ENCODE measurements at regions not wholly inside any gene's neighbourhood (a gene's known extent, or its start where the extent isn't known, plus 50 kb on each side); places are given as distances from the start of the nearest gene placed in this dataset.

DNA sequence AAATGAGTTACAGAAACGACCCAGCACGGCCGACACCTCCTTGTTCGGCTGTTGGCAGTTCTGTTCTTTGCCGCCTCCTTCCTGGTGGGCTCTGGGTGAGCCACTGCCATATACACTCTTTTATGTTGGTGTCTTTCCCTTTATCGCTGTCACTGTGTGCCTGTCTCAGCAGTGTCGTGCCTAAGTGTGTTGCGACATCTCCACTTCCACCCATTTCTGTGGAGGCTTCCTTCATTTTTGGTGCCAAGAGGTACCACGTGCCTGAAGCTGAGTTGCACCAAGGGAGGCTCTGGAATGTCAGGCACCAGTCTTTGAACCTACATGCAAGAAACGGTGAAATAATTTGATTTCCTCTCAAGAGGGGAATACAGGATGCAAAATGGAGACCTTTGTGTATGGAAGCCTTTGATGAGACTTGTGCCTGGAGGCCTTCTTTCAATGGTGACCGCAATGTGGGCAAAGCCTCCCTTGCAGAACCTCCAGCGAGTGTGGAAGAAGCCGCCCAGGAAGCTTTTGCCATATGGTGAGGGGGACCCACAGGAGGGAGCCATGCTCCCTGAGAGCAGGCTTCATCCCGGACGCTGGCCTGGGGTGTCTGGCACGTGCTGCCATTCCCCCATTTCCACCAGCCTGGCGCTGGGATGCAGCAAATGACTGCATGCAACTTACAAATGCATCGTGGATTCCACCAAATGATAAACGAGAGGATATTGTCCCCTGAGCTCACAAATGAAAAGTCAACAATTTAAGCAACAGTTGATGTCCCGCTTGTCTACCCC, 136.2 kb downstream of the TEX29 start:
- no peak for DNase-seq

DNA sequence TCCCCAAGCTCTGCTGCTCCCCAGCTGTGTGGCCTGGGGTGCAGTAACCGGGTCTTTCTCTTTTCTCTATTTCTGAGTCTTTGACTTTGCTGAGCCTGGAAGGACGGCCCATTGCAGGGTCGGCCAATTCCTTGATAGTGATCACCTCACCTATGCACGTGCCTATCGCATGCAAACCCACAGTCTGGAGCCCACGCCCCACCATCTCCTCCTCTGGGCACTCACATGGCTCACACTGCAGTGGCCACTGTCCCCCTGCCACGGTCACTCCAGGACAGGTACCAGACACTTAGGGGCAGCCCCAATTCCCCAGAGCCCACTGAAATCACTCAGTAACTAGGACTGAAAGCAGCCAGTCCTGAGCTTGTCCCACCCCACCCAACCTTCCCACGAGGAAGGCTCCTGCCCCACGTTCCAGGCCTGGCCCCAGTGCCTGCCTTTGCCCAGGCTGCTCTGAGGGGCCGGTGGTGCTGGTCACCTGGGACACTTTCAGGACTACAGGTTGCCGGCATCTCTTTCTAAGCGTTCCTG, 137.6 kb downstream of the TEX29 start:
- DNase-seq, result no peak

DNA sequence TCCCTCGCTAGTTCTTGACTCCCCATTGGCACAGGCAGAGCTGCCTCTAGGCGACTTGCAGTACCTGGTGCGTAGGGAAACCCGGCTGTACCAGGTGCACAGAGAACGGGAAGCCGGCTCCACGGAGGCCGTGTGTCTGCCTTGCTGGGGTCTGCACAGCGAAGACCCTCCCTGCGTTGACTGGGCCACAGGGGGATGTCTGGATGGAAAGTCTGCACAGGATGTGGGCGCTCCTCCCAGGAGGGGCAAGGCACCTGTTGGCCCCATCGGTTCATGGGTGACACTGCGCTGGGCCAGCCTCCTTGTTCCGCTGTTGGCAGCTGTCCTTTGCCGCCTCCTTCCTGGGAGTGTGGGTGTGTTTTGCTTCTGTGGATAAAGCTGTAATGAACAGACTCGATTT, 138.3 kb downstream of the TEX29 start:
- no peak for DNase-seq

DNA sequence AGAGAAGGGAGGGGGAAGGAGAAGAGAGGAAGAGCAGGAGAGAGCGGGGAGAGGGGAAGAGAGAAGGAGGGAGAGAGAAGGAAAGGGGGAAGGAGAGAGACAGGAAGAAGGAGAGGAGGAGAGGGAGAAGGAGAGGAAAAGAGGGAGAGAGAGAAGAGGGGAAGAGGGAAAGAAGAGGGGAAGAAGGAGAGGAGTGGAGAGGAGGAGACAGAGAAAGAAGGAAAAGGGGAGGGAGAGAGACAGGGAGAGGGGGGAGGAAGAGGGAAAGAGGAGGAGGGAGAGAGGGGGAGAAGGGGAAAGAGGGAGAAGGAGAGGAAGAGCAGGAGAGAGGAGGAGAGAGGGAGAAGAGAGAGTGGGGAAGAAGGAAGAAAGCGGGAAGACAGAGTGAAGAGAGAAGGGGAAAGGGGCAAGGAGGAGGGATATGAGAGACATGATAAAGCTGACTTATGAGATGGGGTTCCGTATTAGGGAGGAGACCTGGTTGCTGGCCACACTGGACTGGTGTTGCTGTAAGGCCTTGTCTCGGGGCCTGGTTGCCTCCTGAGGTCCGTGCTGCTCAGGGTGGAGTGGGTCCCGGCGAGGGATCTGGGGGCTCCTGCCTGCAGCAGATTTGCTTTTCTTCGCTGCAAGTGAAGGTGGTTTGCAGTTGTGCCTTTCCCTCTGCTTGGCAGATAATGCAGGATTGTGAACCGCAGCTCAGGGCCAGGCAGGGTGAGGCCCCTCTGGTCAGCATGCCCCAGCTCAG, 139.5 kb downstream of the TEX29 start:
- DNase-seq, result no peak

DNA sequence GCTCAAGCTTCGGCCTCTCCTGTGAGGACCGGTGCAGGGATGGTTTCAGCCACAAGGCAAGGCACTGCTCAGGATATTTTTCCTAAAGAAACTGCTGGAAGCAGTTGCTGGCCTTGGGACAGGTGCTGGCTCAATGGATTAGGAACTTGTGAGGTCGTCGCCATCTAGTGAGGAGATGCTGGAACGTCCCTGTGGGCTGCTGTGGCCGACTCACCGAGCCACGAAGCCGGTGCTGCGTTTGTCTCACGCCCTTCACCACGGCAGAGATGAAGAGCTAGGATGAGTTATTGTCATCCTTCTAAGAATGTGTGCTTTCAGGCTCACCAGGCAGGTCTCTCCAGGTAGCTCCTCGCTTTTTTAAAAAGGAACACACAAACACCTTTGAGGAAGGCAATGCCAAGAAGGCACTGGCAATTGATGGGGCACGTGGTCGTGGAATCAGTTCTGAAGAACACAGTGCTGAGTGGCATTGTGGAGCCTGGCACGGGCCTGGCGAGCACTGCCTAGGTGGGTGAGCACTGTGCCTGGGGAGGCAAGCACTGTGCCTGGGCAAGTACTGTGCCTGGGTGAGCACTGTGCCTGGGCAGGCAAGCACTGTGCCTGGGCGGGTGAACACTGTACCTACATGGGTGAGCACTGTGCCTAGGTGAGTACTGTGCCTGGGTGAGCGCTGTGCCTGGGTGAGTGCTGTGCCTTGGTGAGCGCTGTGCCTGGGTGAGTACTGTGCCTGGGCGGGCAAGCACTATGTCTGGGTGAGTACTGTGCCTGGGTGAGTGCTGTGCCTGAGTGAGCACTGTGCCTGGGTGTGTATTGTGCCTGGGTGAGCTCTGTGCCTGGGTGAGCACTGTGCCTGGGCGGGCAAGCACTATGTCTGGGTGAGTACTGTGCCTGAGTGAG, 140.4 kb downstream of the TEX29 start:
- DNase-seq, result peak in 2 of 4 experiments; percentile 4 to 6

DNA sequence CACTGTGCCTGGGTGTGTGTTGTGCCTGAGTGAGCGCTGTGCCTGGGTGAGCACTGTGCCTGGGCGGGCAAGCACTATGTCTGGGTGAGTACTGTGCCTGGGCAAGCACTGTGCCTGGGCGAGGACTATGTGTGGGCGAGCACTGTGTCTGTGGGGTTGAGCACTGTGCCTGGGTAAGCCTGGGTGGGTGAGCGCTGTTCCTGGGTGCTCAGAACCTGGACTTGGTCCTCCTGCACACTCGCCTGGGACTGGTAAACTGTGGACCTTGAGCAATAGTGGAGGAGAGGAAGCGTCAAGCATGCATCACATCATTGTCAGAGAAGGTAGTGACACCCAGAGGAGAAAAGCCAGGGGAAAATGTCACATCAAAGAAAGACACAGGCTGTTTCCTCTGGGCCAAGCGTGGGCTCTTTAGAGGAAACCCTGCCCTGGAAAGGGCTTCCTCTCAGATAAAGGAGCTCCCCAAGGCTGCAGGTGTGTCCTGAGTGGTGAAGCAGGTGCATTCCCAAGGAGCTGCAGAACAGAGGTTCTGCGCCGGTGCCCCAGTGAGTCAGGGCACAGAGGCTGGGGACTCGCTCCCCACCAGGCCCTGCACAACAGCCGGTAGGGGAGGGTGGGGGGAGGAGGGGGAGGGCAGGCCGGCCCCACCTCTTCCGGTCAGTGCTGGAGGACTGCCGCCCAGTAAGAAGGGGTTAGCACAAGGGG, 141.2 kb downstream of the TEX29 start:
- no peak for DNase-seq

DNA sequence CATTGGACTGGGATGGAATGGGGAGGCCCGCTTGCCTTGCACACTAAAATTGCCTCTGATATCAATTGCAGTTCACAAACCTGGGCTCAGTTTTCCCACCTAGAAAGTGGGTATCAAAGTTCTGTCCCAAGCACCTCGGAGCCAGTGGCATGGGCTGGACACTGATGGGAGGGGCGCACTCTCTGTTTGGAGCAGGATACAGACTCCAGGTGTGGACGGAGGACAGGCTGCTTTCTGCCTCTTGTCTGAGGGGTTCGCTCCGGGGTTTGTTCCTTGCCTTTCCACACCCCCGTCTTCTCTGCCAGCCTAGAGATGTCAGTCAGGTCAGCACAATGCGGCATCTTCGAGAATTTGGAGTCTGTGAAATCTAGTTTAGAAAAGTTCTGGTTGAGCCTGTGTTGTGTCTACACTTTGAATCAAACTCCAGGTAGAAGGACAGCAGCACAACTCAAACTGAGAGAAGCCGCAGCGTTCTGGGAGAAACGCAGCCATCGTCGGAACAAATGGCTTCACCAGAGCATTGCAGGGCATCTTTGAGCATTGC, 141.9 kb downstream of the TEX29 start:
- DNase-seq, result no peak

DNA sequence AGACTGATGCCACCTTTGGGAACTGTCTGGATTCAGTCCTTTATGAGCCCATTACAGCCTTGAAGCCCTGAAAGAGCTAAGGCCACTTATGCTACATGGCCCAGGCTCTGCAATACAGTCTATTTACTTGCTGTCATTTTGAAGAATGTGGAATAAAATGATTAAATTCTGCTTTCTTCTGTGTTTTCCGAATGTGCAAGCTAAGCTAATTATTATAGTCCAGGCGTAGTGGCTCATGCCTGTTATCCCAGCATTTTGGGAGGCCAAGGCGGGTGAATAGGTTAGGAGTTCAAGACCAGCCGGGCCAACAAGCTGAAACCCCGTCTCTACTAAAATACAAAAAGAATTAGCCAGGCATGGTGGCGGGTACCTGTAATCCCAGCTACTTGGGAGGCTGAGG, 142.5 kb downstream of the TEX29 start:
- no peak for DNase-seq

DNA sequence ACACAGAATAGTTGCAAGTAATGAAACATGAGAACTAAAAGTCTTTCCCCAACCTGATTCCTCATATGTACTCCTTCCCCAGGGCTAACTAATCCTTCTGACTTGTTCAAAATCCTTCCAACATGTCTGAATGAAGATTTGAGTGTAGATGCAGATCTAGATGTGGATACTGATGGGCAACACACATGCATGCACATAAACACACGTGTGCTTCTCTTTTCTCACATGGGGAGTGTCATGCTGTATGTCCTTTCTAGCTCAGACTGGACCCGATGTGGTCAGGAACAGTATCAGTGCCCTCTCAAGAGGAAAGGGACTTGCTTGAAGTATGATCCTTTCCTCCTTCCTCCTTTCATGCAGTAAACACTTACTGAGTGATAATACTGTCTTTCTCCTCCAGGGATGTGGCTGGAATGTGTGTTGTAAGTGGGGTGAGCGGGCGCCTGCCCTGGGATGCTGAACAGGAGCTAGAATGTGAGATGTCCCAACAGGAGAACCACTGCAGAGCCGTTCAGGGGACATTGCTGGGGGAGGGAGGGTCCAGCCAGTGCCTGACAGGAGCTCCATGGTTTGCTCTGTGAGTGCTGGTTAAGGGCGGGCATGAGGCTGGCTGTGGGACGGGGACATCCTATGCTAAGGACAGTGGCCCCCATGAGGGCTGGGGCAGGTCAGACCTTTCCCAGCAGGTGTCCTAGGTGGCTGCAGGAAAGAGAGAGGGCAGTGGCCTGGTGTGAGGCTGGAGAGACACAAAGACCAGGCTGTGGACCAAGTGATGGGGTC, 146.9 kb downstream of the TEX29 start:
- DNase-seq, result no peak

DNA sequence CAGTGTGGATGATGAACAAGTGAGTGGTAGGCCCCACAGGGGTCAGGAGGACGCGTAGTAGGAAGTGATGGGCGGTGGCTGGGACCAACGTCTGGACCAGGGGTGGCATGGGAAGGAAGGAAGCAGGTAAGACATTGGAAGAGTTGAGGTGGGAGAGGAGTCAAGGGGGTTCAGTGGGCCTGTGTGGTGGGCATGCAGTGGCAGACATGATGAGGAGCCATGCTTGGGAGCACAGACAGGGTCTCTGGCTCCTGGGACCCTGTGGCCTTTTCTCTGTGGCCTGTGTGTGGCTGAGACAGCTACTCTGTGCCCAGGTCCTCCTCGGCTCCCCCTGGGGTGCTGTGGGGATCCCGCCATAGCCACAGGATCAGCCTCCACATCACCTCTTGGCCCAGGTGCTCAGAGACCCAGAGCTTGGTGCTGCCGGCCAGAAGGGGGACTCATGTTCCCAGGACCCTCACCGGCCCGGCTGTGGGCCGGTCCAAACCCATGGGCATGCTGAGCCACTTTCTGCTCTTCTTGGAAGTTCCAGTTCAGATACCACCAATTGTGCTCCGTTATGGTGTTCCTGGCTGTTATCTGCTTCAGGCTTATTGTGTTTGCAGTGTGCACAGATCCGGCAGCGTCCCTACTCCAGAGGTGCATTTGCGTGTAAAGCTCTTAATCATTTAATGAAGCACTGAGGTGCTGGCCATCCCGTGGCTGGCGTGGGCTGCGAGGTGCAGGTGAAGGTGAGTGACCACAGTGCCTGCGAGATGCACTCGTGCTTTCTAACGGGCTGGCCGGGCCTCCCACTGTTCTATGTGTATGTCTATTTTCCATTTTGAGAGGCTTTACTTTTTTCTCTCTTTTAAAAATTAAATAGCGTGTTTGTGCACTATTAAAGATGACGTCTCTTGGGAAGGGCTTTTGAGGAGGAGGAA, 147.9 kb downstream of the TEX29 start:
- DNase-seq, result no peak

DNA sequence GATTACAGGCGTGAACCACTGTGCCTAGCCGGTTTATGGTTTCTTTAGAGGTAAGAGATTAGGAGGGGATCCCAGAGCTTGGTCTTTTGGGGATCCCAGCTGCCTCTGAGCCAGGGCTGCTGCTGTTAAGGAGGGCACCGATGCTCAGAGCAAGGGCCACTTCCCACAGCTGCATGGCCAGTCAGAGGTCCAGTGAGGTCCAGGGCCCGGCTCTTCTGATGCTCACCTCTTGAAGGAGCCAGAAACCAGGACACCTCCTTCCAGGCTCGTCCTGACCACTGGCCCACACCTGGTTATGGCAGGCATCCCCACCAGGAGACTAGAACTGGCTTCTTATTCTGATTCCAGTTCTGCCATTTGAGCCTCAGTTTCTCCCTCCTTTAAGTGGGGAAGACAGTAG, 149.0 kb downstream of the TEX29 start:
- no peak for DNase-seq

DNA sequence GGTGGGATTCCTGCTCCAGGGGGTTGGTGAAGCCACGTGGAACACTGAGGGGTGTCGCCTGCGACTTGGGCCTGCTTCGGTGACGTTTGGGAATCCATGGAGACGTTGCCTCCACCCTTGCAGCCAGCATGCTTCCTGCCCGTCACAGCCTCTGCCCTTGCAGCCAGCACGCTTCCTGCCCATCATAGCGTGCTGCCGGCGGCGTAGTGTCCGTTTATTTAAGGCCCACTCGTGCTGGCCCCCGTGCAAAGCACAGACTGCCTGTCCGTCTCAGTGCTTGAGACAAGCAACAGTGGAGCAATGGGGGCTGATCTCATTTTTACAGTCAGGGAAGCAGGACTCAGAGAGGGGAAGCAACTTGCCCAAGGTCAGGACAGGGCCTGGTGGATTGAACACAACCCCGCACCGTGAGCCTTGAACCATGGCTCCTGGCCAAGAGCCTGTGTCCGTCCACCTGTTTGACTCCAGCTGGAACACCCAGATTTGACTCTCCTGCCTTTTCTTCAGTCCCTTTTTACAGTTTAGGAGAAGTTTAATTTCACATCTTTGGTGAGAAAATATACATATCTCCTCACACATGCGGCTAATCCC, 149.6 kb downstream of the TEX29 start:
- DNase-seq, result no peak

DNA sequence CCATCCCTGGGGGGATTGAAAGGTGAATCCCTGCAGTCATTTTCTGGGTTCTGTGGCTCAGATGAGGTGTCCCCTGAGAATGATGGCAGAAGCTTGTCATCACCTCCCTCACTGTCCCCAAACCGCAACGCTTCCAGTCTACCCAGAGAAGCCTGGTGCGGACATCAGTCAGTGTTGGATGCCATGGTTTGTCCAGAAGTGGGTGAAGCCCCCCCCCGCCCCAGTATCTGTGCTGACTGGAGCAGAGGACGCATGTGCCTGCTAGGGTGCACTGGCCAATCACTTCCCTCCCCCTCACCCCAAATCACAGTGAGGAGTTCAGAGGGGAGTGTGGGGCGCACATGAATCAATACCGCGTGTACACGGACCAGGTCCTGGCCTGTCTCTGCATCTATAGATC, 150.5 kb downstream of the TEX29 start:
- DNase-seq, result no peak

DNA sequence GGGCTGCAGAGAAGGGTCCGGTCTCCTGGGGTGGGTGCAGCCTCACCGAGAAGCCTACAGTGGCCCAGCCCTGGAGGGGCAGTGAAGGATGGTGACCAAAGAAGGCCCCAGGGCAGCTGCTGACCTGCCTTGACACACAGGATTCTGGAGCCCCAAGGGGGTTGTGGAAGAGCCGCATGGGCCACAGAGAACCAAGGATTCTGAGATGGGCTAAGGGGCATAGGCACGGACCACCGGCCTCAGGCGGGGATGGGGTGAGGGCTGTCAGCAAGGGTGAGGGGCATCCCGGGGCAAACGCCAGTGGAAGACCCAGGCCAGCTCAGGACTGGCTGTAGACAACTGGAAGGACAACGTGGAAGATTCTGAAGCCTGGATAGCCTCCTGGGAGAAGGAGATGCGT, 151.6 kb downstream of the TEX29 start:
- no peak for DNase-seq

DNA sequence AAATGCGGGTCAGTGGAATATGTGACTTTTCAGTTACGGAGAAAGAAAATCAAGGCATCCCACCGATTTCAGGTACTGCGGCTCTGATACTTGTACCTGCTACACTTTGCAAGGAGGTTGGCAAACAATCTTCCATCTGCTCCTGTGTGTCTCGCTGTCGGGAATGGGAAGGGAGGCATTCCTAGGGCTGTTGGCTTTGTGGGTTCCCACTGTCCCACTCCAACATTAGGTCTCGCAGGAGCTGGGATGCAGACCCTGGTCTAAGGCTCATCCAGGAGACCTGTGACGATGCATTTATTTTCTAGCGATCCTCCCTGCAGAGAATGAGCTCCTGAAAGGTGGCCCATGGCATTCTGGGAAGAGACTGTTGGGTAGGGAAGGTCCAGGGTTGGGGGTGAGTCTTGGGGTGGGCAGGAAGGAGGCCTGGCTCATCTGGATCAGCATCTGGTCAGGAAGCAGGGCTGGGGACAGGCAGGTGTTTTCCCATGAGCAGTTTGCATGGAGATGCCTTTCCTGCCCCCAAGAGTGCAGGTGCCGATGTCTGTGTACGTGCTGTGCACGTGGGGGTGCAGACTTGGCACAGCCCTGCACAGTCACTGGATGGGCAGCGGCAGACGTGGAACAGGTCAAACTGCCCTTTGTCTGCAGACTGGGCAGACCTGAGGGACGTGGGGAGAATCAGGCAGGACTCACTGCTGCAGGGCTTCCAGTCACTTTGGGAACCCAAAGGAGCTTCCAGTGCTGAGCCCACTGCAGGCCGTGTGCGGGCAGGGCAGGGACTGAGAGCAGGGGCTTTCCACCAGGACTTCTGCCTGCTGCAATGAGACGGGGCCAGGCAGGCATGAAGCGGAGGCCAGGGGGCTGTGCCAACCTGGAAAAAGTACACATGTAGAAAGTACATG, 152.4 kb downstream of the TEX29 start:
- DNase-seq, result no peak

DNA sequence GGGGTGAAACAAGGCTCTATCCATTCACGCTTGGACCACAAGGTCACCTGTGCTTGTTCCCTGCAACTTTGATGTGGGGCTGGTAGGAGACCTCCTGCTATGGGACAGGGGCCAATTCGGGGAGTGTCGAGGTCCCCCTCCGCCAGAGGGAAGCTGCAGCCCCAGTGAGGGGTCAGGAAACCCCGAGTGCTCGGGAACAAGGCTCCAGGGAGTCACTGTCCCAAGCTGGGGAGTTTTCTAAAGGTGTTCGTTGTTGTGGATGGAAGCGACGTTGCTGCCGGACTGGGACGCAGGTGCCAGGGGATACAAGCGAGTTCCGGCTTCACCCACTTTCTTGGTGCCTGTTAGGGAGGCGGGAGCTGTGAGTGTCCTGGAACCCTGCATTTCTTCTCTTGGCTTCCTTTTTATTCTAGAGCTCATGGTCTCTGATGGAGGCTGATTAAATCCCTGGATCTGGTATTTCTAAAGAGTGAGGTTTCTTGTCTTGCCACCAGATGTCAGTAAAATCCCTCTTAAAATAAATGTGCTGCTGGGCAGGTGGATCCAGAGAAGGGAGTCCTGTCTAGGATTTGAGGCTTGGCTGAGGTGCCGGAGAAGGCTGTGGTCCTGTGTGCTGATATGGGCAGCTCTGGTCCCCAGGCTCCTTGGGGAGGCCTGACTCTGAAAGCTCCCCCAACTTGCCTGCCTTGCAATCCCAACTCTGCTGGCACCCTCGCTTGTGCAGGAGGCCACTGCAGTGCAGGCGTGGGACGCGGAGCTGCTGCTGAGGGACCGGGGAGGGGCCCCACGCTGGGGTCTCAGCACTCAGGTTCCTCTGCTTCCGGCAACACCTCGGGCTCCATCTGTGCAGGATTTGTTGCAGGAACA, 153.9 kb downstream of the TEX29 start:
- peak in 3 of 4 experiments; percentile 8 to 28 (median 23) for DNase-seq

DNA sequence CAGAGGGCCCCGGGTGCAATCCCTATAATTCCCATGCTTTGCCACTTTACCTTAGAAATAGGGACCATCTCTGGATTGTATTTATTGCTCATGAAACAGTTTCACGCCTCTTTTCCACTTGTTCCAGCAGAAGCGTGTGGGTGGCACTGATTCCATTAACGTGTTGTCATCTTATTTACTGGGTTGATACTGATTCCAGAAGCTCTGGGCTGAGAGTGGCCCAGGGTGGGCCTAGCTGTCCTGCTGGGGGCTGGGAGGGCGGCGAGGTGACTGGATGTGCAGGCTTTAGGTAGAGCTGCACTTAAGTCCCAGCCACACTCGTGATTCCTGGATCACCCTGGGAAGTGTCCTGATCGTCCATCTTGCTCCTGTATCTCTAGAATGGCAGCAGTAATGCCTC, 155.0 kb downstream of the TEX29 start:
- no peak for DNase-seq
